Sigmoid colon (tissue), 6 donors: ENCODE measurements at regions not wholly inside any gene's neighbourhood (a gene's known extent, or its start where the extent isn't known, plus 50 kb on each side); places are given as distances from the start of the nearest gene placed in this dataset.

Experiments used
- DNase-seq: peaks from one replicate; pipeline ENCODE4 v3.0.0-alpha.2; 2019
- H3K27ac ChIP-seq, 4 donors: fragments of 200-600 bp; sonication (generic); one replicate each; pipeline ENCODE4 v1.5.1; 2016 to 2019; ENCODE audit warnings: mild to moderate bottlenecking in 1 of 4
- H3K27me3 ChIP-seq, 3 donors: fragments of 200-600 bp; sonication (generic); one replicate each; pipeline ENCODE4 v1.5.1; 2019; ENCODE audit warnings: mild to moderate bottlenecking in 1 of 3
- H3K36me3 ChIP-seq, 4 donors: fragments of 200-600 bp; sonication (generic); one replicate each; pipeline ENCODE4 v1.5.1; 2016 to 2019
- H3K4me1 ChIP-seq, 4 donors: fragments of 200-600 bp; sonication (generic); one replicate each; pipeline ENCODE4 v1.5.1; 2017 to 2019
- H3K4me3 ChIP-seq, 4 donors: fragments of 200-600 bp; sonication (generic); one replicate each; pipeline ENCODE4 v1.5.1; 2017 to 2019; ENCODE audit warnings: mild to moderate bottlenecking in 2 of 4, moderate library complexity in 1 of 4
- H3K9me3 ChIP-seq, 4 donors: fragments of 200-600 bp in 3 of 4; sonication (generic) in 3 of 4; one replicate each; pipeline versions ENCODE4 v1.5.1 to v1.6.1; 2013 to 2019
- EP300 ChIP-seq, 4 donors: sonication (generic); formaldehyde crosslinking; IDR thresholded peaks; one replicate each; pipeline ENCODE4 v1.6.1; 2017; ENCODE audit warnings: antibody characterized with exemption in 4 of 4
- POLR2A ChIP-seq, 2 donors: fragments of 450-650 bp; IDR thresholded peaks; one replicate each; pipeline ENCODE4 v1.6.1; 2016; ENCODE audit warnings: antibody characterized with exemption in 2 of 2, mild to moderate bottlenecking in 2 of 2, moderate library complexity in 2 of 2
- POLR2AphosphoS5 ChIP-seq, 4 donors: sonication (generic); formaldehyde crosslinking; IDR thresholded peaks; one replicate each; pipeline ENCODE4 v1.6.1; 2017; ENCODE audit warnings: antibody characterized with exemption in 4 of 4
- WGBS, 2 donors: extraction: QIAGEN DNeasy Blood & Tissue Kit; methylation state at CpG; one replicate each; pipeline ENCODE4 v1.1.7; 2013; 5-methylcytosine and 5-hydroxymethylcytosine counted together
- intact Hi-C: fragments of 100-400 bp; cut with DNase I; formaldehyde crosslinking; loops from one replicate; pipeline ENCODE4 v1.15.1; 2023
- TF ChIP-seq, protein P1 (sequence below), 4 experiments: fragments of 450-650 bp in 3 of 4; fragments of 200-600 bp in 1 of 4; IDR thresholded peaks; one replicate each; pipeline ENCODE4 v1.5.1; 2016 to 2019; ENCODE audit warnings: antibody characterized with exemption in 4 of 4, mild to moderate bottlenecking in 3 of 4, moderate library complexity in 2 of 4
- donor health status: healthy with polysubstance abuse.
- donor health status: healthy.

DNA sequence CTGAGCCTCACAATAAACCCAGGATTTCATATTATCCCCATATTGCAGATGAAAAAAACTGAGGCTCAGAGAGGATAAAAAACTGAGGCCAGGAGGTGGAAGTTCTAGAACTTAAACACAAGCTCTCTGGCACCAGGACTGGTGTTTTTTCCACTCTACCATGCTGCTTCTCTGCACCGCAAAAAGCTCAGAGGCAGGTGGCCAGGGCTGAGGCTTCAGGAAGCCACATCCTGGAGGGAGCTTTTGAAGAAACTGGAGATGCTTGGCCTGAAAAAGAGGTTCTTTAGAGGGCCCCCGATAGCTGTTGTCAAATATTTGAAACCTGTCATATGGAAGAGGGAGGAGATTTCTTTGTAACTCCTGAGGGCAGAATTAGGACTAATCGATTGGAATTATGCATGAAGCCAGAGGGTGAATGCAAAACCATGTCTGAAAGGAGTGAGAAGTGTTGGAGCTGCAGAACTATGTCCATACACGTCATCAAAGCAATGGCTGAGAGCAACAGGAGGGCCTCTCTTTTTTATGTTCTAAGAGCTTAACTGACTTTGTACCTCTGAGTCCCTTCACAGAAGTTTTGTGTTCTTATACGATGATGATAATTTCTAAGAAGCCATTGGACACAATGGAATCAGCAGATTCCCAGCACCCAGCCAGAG is 448.6 kb downstream of the FUT8 start:
- TF ChIP-seq EP300 (IDR thresholded peaks at IDR 0.05) (no peak), POLR2A (IDR thresholded peaks at IDR 0.05) (no peak), POLR2AphosphoS5 (IDR thresholded peaks at IDR 0.05) (no peak)
- TF ChIP-seq, protein P1, sequence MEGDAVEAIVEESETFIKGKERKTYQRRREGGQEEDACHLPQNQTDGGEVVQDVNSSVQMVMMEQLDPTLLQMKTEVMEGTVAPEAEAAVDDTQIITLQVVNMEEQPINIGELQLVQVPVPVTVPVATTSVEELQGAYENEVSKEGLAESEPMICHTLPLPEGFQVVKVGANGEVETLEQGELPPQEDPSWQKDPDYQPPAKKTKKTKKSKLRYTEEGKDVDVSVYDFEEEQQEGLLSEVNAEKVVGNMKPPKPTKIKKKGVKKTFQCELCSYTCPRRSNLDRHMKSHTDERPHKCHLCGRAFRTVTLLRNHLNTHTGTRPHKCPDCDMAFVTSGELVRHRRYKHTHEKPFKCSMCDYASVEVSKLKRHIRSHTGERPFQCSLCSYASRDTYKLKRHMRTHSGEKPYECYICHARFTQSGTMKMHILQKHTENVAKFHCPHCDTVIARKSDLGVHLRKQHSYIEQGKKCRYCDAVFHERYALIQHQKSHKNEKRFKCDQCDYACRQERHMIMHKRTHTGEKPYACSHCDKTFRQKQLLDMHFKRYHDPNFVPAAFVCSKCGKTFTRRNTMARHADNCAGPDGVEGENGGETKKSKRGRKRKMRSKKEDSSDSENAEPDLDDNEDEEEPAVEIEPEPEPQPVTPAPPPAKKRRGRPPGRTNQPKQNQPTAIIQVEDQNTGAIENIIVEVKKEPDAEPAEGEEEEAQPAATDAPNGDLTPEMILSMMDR (IDR thresholded peaks at IDR 0.05), result no peak
- DNase-seq, result no peak
- 72 to 86% methylated on average over 5 of the region's 5 CpGs for WGBS, 2 donors
- H3K4me1 ChIP-seq, result no peaks in the 10 kb centered on the region
- H3K36me3 ChIP-seq, result no peaks in the 10 kb centered on the region
- H3K4me3 ChIP-seq, result no peak overlapping the region
- no peaks in the 10 kb centered on the region for H3K27me3 ChIP-seq
- H3K9me3 ChIP-seq, result no peaks in the 10 kb centered on the region
- intact Hi-C loops, result no loop called here
- no peak overlapping the region for H3K27ac ChIP-seq

DNA sequence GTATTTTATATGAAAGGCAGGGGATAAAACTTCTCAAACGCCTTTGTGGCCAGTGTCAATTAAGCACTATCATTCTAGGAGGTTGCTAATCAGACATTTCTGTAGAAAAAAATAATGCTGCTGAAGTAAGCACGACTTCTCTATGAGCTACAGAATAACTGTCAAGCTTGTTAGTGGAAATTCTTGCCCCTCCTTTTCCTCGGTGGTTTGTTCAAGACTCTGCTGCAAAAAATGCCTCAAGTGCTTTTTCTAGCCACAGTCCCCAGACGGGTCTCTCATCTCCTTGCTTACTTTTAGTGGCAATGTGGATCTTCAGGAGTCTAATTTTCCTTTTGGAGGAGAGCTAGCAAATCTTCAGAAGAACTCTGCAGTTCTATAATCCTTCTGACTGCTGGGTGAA is 452.0 kb downstream of the FUT8 start:
- H3K27me3 ChIP-seq, result no peaks in the 10 kb centered on the region
- H3K9me3 ChIP-seq, result no peaks in the 10 kb centered on the region
- no peak for TF ChIP-seq POLR2A (IDR thresholded peaks at IDR 0.05)
- TF ChIP-seq POLR2AphosphoS5 (IDR thresholded peaks at IDR 0.05), result no peak
- TF ChIP-seq EP300 (IDR thresholded peaks at IDR 0.05), result no peak
- TF ChIP-seq, protein P1 (IDR thresholded peaks at IDR 0.05), result no peak
- DNase-seq, result no peak
- no peaks in the 10 kb centered on the region for H3K4me1 ChIP-seq
- no peak overlapping the region for H3K27ac ChIP-seq
- WGBS, 2 donors, result 37 to 59% methylated on average over 4 of the region's 4 CpGs
- intact Hi-C loops, result no loop called here
- H3K4me3 ChIP-seq, result no peak overlapping the region
- H3K36me3 ChIP-seq, result no peaks in the 10 kb centered on the region

DNA sequence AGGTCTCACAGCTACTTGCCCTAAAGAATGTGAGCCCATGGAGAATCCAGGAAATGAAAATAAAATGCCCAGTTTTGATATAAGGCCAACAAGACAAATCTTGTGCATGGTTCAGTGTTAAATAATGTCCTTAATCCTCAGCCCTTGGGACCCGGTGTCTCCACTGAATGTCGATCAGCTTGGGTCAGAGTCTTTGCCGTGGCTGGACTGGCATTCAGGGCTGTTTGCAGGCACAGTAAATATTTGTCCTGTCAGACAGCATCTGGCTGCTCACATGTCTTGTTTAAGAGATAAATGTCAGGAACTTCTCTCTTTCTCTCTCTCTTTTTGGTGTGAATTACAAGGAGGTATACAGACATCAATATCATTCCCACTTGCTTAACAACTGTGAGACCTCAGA is 452.5 kb downstream of the FUT8 start:
- 50 to 62% methylated on average over 3 of the region's 3 CpGs for WGBS, 2 donors
- H3K4me1 ChIP-seq, result no peaks in the 10 kb centered on the region
- no peak for DNase-seq
- H3K4me3 ChIP-seq, result no peak overlapping the region
- H3K27me3 ChIP-seq, result no peaks in the 10 kb centered on the region
- H3K36me3 ChIP-seq, result no peaks in the 10 kb centered on the region
- TF ChIP-seq POLR2AphosphoS5 (IDR thresholded peaks at IDR 0.05) (no peak), POLR2A (IDR thresholded peaks at IDR 0.05) (no peak), EP300 (IDR thresholded peaks at IDR 0.05) (no peak)
- TF ChIP-seq, protein P1 (IDR thresholded peaks at IDR 0.05), result no peak
- intact Hi-C loops, result no loop called here
- H3K27ac ChIP-seq, result no peak overlapping the region
- H3K9me3 ChIP-seq, result no peaks in the 10 kb centered on the region

DNA sequence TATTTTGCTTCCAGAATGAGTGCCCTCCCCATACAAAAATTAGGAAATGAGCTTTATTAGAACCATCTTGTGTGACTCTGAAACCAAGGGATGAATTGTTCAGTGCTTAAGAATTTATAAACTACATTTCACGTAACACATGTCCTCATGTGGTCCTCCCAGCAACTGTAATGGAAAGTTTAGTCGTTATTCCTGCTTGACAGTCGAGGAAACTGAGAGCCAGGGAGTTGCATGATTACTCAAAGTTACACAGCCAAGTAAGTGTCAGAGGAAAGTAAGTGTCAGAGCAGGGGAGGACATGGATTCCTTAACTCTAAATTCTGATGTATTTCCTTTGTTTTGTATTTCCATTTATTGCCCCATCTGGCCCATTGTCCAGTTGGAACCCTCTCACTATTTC is 453.9 kb downstream of the FUT8 start:
- Histone ChIP-seq H3K27ac (peak overlapping the region in 1 of 4 donors; percentile 5), H3K9me3 (no peaks in the 10 kb centered on the region), H3K27me3 (no peaks in the 10 kb centered on the region), H3K36me3 (no peaks in the 10 kb centered on the region), H3K4me1 (no peaks in the 10 kb centered on the region), H3K4me3 (no peak overlapping the region)
- 70 to 76% methylated on average over 3 of the region's 3 CpGs for WGBS, 2 donors
- TF ChIP-seq, protein P1 (IDR thresholded peaks at IDR 0.05), result no peak
- TF ChIP-seq POLR2AphosphoS5 (IDR thresholded peaks at IDR 0.05) (no peak), EP300 (IDR thresholded peaks at IDR 0.05) (no peak), POLR2A (IDR thresholded peaks at IDR 0.05) (no peak)
- no peak for DNase-seq
- intact Hi-C loops, result no loop called here

DNA sequence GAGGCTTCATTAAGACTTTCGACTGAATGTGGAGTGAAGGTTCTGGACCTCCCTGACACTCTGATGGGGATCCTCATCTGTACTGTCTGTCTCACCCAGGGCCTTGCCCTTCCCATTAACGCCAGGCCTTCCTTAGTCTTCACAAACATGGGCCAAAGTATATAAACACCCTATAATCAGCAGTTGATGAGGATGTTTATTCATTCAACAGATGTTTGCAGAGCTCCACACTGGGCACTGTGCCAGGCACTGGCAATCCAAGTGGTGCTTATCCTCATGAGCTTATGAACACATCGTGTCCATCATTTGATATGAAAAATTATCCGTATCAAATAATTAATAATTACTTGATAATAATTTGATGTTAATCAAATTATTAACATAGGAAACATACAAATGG is 454.4 kb downstream of the FUT8 start:
- no peak overlapping the region for H3K4me3 ChIP-seq
- no peaks in the 10 kb centered on the region for H3K9me3 ChIP-seq

More for the DNA sequence above, 454.4 kb downstream of the FUT8 start:
- no peaks in the 10 kb centered on the region for H3K36me3 ChIP-seq
- WGBS, 2 donors, result 41 to 73% methylated on average over 4 of the region's 4 CpGs
- intact Hi-C loops, result no loop called here
- DNase-seq, result no peak
- H3K4me1 ChIP-seq, result no peaks in the 10 kb centered on the region
- no peak overlapping the region for H3K27ac ChIP-seq
- no peaks in the 10 kb centered on the region for H3K27me3 ChIP-seq
- TF ChIP-seq, protein P1 (IDR thresholded peaks at IDR 0.05), result no peak
- TF ChIP-seq POLR2A (IDR thresholded peaks at IDR 0.05), result no peak
